ENCODE measurements at regions not wholly inside any gene's neighbourhood (a gene's known extent, or its start where the extent isn't known, plus 50 kb on each side); places are given as distances from the start of the nearest gene placed in this dataset.

DNA sequence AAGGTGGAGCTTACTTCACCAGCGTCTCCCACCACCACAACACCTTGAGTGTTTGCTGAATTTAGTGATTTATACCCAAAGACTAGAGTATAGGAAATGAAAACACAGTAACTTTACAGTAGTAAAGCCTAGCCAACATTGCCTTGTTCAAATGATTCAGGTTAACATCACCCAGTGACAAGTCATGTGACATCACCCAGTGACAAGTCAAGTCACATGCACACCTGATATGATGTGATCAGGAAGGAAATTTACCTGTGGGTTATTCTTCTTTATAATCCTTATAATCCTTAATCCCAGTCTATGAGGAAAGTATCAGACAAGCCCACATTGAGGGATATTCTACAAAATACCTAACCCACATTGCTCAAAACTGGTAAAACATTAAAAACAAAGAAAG is 545.6 kb upstream of the MEF2C start:
- H4K20me1 ChIP-seq (ENCODE audit: insufficient read depth, low read length) = no peaks in the 10 kb centered on the region
- H2BK120ac ChIP-seq (ENCODE audit: low read depth, low read length) = no peak overlapping the region
- CTCF ChIA-PET = no interaction called here
- H3K14ac ChIP-seq (replicated peaks; ENCODE audit: low read depth, low read length) = no peak overlapping the region
- DNase-seq (no peak), ATAC-seq (ENCODE audit: low read depth) (no peak)
- dilution Hi-C loops (cut with HindIII; ENCODE audit: low sequenced_read_pairs, unreplicated experiment) (no loop called here), intact Hi-C loops (cut with micrococcal nuclease) (no loop called here), in situ Hi-C loops (cut with MboI; ENCODE audit: low sequenced_read_pairs) (no loop called here)
- no peaks in the 10 kb centered on the region for H3K36me3 ChIP-seq (ENCODE audit: control insufficient read depth, insufficient read depth, low read length)
- POLR2A ChIA-PET (ENCODE audit: unreplicated experiment) = no interaction called here
- no peaks in the 10 kb centered on the region for H3K27me3 ChIP-seq (ENCODE audit: control insufficient read depth, insufficient read depth, low read length)
- H4K5ac ChIP-seq (ENCODE audit: low read depth, low read length) = no peak overlapping the region
- no TSS peak for BruUV-seq (replicated peaks)
- H3K9ac ChIP-seq (ENCODE audit: low read depth, low read length) = no peak overlapping the region
- no peak overlapping the region for H2AK9ac ChIP-seq (replicated peaks; ENCODE audit: low read depth, low read length, poor library complexity)
- H3K4me1 ChIP-seq (ENCODE audit: control insufficient read depth, insufficient read depth, low read length) = no peaks in the 10 kb centered on the region
- no peak overlapping the region for H2BK5ac ChIP-seq (ENCODE audit: low read depth, low read length, poor library complexity, severe bottlenecking)
- no peak overlapping the region for H3K4ac ChIP-seq (ENCODE audit: low read depth, low read length)
- no peak overlapping the region for H4K91ac ChIP-seq (ENCODE audit: insufficient read depth, low read depth, low read length)
- TF ChIP-seq SMC3 (IDR thresholded peaks at IDR 0.05; ENCODE audit: low read depth, low read length) (no peak), POLR2A (IDR thresholded peaks at IDR 0.05; ENCODE audit: low read depth, low read length) (no peak), MAFK (IDR thresholded peaks at IDR 0.05; ENCODE audit: low read depth, low read length) (no peak), MXI1 (IDR thresholded peaks at IDR 0.05; ENCODE audit: borderline replicate concordance, low read depth, low read length) (no peak), FOS (IDR thresholded peaks at IDR 0.05; ENCODE audit: low read depth, low read length) (no peak), BHLHE40 (IDR thresholded peaks at IDR 0.05; ENCODE audit: low read depth, low read length) (no peak), CHD1 (IDR thresholded peaks at IDR 0.05; ENCODE audit: low read depth, low read length) (no peak), RAD21 (IDR thresholded peaks at IDR 0.05; ENCODE audit: low read length) (no peak), MAZ (IDR thresholded peaks at IDR 0.05; ENCODE audit: borderline replicate concordance, low read depth, low read length) (no peak), NFE2L2 (IDR thresholded peaks at IDR 0.05; ENCODE audit: low read depth, low read length) (no peak), RFX5 (IDR thresholded peaks at IDR 0.05; ENCODE audit: low read depth, low read length) (no peak), CEBPB (IDR thresholded peaks at IDR 0.05; ENCODE audit: low read depth, low read length) (no peak), RCOR1 (IDR thresholded peaks at IDR 0.05; ENCODE audit: insufficient replicate concordance, low read length) (no peak)
- TF ChIP-seq, protein P1, sequence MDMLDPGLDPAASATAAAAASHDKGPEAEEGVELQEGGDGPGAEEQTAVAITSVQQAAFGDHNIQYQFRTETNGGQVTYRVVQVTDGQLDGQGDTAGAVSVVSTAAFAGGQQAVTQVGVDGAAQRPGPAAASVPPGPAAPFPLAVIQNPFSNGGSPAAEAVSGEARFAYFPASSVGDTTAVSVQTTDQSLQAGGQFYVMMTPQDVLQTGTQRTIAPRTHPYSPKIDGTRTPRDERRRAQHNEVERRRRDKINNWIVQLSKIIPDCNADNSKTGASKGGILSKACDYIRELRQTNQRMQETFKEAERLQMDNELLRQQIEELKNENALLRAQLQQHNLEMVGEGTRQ (IDR thresholded peaks at IDR 0.05; ENCODE audit: low read depth, low read length) = no peak
- TF ChIP-seq, protein P2, sequence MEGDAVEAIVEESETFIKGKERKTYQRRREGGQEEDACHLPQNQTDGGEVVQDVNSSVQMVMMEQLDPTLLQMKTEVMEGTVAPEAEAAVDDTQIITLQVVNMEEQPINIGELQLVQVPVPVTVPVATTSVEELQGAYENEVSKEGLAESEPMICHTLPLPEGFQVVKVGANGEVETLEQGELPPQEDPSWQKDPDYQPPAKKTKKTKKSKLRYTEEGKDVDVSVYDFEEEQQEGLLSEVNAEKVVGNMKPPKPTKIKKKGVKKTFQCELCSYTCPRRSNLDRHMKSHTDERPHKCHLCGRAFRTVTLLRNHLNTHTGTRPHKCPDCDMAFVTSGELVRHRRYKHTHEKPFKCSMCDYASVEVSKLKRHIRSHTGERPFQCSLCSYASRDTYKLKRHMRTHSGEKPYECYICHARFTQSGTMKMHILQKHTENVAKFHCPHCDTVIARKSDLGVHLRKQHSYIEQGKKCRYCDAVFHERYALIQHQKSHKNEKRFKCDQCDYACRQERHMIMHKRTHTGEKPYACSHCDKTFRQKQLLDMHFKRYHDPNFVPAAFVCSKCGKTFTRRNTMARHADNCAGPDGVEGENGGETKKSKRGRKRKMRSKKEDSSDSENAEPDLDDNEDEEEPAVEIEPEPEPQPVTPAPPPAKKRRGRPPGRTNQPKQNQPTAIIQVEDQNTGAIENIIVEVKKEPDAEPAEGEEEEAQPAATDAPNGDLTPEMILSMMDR (conservative IDR thresholded peaks at IDR 0.05; ENCODE audit: low read depth, low read length) = no peak
- TF ChIP-seq, protein P3, sequence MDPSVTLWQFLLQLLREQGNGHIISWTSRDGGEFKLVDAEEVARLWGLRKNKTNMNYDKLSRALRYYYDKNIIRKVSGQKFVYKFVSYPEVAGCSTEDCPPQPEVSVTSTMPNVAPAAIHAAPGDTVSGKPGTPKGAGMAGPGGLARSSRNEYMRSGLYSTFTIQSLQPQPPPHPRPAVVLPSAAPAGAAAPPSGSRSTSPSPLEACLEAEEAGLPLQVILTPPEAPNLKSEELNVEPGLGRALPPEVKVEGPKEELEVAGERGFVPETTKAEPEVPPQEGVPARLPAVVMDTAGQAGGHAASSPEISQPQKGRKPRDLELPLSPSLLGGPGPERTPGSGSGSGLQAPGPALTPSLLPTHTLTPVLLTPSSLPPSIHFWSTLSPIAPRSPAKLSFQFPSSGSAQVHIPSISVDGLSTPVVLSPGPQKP (IDR thresholded peaks at IDR 0.05; ENCODE audit: borderline replicate concordance, low read depth, low read length) = no peak
- H3K27ac ChIP-seq (ENCODE audit: insufficient read depth, low read length) = no peak overlapping the region
- H3K56ac ChIP-seq (ENCODE audit: extremely low read depth, insufficient read depth, low read length) = no peak overlapping the region
- no CpG with 5 or more reads among the region's 1 CpG for WGBS, 2 experiments (ENCODE audit: extremely low coverage in 2 of 2, insufficient read length in 1 of 2)
- no peak overlapping the region for H3K23ac ChIP-seq (ENCODE audit: low read depth, low read length)
- H2BK20ac ChIP-seq (ENCODE audit: low read depth, low read length) = no peak overlapping the region
- no peak overlapping the region for H4K8ac ChIP-seq (ENCODE audit: low read depth in 2 of 2, low read length in 2 of 2)
- no peak overlapping the region for H3K4me2 ChIP-seq (ENCODE audit: low read depth, low read length)
- H3K79me1 ChIP-seq (ENCODE audit: low read depth in 1 of 2, low read length in 2 of 2) = no peaks in the 10 kb centered on the region
- no peak overlapping the region for H2BK15ac ChIP-seq (ENCODE audit: low read depth, low read length)
- H3K18ac ChIP-seq (ENCODE audit: low read depth, low read length) = no peak overlapping the region
- no peak overlapping the region for H3K4me3 ChIP-seq (ENCODE audit: insufficient read depth, low read depth, low read length)
- no peak overlapping the region for H2AK5ac ChIP-seq (ENCODE audit: low read depth, low read length)
- no peaks in the 10 kb centered on the region for H3K9me3 ChIP-seq (ENCODE audit: control insufficient read depth, insufficient read depth, low read length)
- H3K9me1 ChIP-seq (ENCODE audit: insufficient read depth, low read length) = no peaks in the 10 kb centered on the region
- no peak overlapping the region for H2AFZ ChIP-seq (replicated peaks; ENCODE audit: low read length, poor library complexity)
